GM23248 (cell line): ENCODE measurements at regions not wholly inside any gene's neighbourhood (a gene's known extent, or its start where the extent isn't known, plus 50 kb on each side); places are given as distances from the start of the nearest gene placed in this dataset.

Experiments
- EZH2 ChIP-seq: fragments of 200-600 bp; sonication (generic); IDR thresholded peaks from 2 replicates; pipeline ENCODE4 v1.6.1; 2018; ENCODE audit warnings: antibody characterized with exemption, mild to moderate bottlenecking; ENCODE audit not compliant: insufficient read depth, poor library complexity, severe bottlenecking
- EZH2phosphoT487 ChIP-seq: fragments of 200-600 bp; sonication (generic); IDR thresholded peaks from 2 replicates; pipeline ENCODE4 v1.6.1; 2018; ENCODE audit warnings: antibody characterized with exemption, moderate library complexity, mild to moderate bottlenecking, low read depth; ENCODE audit not compliant: insufficient read depth

DNA sequence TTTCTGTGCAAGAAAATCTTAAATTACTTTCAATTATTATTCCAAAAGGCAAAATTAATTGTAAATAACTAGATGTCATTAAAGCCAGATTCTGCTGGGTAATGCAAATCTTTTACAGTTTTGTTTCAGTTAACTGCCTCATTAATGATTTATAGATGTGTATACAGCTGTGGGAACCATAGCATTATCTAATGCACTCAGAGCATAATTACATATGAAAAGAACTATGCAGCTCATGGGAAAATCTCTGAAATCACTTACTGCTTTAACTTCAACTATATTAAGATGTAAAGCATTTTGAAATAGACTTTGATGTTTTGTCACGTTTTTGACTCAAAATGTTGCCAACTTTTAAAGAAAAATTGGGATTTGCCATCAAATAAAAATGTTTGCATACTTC is 630.3 kb upstream of the KLHL4 start:
- TF ChIP-seq EZH2phosphoT487 = no peak
- TF ChIP-seq EZH2 = no peak
